Stimulated activated effector memory CD8-positive, alpha-beta T cell treated with anti-CD3 and anti-CD28 coated beads, Interleukin-12 subunit alpha, Interleukin-12 subunit beta, amount 100 ng/mL, for 72 hours (primary cell): ENCODE measurements at regions not wholly inside any gene's neighbourhood (a gene's known extent, or its start where the extent isn't known, plus 50 kb on each side); places are given as distances from the start of the nearest gene placed in this dataset.

Experiments used
- ATAC-seq: fragments of 150-1000 bp; cut with Tn5 transposase; 2 replicates; pipeline ENCODE4 v1.10.0; 2021
- DNase-seq, 2 donors: peaks; one replicate each; pipeline ENCODE4 v3.0.0; 2021 to 2022; ENCODE audit warnings: low spot score in 2 of 2
- H3K27ac Mint-ChIP-seq: one replicate; pipeline ENCODE4 v1.8.0; 2022; ENCODE audit warnings: mild to moderate bottlenecking, mixed read lengths
- H3K36me3 Mint-ChIP-seq: one replicate; pipeline ENCODE4 v1.8.0; 2022; ENCODE audit warnings: mild to moderate bottlenecking, mixed read lengths
- H3K4me1 Mint-ChIP-seq: one replicate; pipeline ENCODE4 v1.8.0; 2022; ENCODE audit warnings: mixed read lengths
- H3K4me3 Mint-ChIP-seq: one replicate; pipeline ENCODE4 v1.8.0; 2022; ENCODE audit warnings: mild to moderate bottlenecking, mixed read lengths
- H3K9me3 Mint-ChIP-seq: one replicate; pipeline ENCODE4 v1.8.0; 2022; ENCODE audit warnings: mixed read lengths

- no peaks in the 10 kb centered on the region for H3K36me3 Mint-ChIP-seq
- no peak overlapping the region for H3K27ac Mint-ChIP-seq
- H3K4me3 Mint-ChIP-seq, result no peak overlapping the region
- ATAC-seq, result no peak
- H3K9me3 Mint-ChIP-seq, result no peaks in the 10 kb centered on the region
- no peak for DNase-seq
- no peaks in the 10 kb centered on the region for H3K4me1 Mint-ChIP-seq
Measured at GRCh38 chr10:129094861-129095260, 372.2 kb upstream of the MGMT start.

- DNase-seq, result no peak
- no peak overlapping the region for H3K27ac Mint-ChIP-seq
- no peak overlapping the region for H3K4me3 Mint-ChIP-seq
- no peaks in the 10 kb centered on the region for H3K4me1 Mint-ChIP-seq
- no peaks in the 10 kb centered on the region for H3K9me3 Mint-ChIP-seq
- H3K36me3 Mint-ChIP-seq, result no peaks in the 10 kb centered on the region
- ATAC-seq, result no peak
Measured at GRCh38 chr10:129095680-129096064, 371.4 kb upstream of the MGMT start.

- Mint-ChIP-seq H3K4me1 (no peaks in the 10 kb centered on the region), H3K9me3 (no peaks in the 10 kb centered on the region), H3K27ac (no peak overlapping the region), H3K36me3 (no peaks in the 10 kb centered on the region), H3K4me3 (no peak overlapping the region)
- no peak for DNase-seq
- no peak for ATAC-seq
Measured at GRCh38 chr10:129096065-129096984, 370.7 kb upstream of the MGMT start.

DNA sequence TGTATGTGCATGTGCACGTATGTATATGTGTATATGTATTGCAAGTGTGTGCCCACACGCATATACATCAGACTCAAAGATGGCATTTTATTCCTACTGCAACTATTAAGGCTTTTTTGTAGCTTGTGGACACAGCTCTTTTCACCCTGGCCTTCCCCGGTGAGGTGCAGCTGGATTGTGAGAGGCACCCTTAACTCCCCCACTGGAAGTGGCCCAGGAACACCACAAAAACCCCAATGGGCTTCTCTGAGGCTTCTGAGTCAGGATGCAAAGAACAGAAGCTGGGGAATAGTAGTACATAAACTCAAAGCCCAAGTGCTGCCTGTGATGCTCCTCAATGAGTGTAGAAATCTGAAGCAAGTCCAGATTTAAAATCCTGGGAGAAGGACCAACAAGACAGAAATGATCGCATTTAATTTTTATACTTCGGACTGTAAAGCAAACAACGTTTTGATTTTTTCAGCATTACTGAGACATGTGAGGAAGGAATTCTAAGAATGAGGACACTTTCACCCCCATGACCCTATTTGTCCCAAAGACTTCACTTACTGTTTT is 369.2 kb upstream of the MGMT start:
- no peaks in the 10 kb centered on the region for H3K36me3 Mint-ChIP-seq
- H3K4me1 Mint-ChIP-seq, result no peaks in the 10 kb centered on the region
- no peak for ATAC-seq
- no peak overlapping the region for H3K4me3 Mint-ChIP-seq
- H3K27ac Mint-ChIP-seq, result no peak overlapping the region
- no peaks in the 10 kb centered on the region for H3K9me3 Mint-ChIP-seq
- no peak for DNase-seq

DNA sequence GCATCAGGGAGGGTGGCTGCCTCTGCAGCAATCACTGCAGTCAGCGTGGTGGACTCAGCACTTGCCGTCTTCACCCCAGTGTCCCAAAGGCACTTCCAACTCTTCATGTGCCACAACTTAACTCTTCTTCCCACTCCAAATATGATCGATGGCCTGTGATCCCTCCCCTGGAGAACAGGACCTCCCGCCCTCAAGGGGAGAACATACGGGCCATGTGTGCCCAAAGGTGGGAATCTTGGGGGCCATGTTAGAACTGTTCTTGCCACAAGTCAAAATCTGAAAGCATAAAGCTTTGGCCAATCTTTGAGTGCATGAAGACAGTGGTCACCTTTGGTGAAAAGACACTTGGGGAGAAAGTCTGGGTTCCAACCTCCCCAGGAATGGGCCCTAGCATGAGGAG is 368.5 kb upstream of the MGMT start:
- Mint-ChIP-seq H3K4me1 (no peaks in the 10 kb centered on the region), H3K36me3 (no peaks in the 10 kb centered on the region), H3K4me3 (no peak overlapping the region), H3K9me3 (no peaks in the 10 kb centered on the region), H3K27ac (no peak overlapping the region)
- DNase-seq (no peak), ATAC-seq (no peak)

- no peak for ATAC-seq
- no peak overlapping the region for H3K4me3 Mint-ChIP-seq
- no peaks in the 10 kb centered on the region for H3K36me3 Mint-ChIP-seq
- DNase-seq, result no peak
- H3K9me3 Mint-ChIP-seq, result no peaks in the 10 kb centered on the region
- no peaks in the 10 kb centered on the region for H3K4me1 Mint-ChIP-seq
- no peak overlapping the region for H3K27ac Mint-ChIP-seq
Measured at GRCh38 chr10:129099486-129099885, 367.6 kb upstream of the MGMT start.

DNA sequence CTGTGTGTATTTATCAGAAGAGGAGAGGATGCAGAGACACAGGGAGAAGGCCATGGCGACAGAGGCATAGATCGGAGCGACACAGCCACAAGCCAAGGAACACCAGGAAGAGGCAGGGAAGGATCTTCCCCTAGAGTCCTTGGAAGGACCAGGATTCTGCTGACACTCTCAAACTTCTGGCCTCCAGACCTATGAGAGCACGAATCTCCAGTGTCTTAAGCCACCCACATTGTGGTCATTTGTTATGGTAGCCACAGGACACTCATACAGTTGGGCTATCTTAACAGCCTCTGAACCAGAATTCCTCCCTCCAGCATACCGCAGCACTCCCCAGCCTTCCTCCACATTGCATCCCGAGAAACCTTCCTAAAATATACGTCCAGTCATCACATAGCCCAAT is 367.0 kb upstream of the MGMT start:
- Mint-ChIP-seq H3K9me3 (no peaks in the 10 kb centered on the region), H3K4me1 (no peaks in the 10 kb centered on the region), H3K27ac (no peak overlapping the region), H3K36me3 (no peaks in the 10 kb centered on the region), H3K4me3 (no peak overlapping the region)
- DNase-seq, result no peak
- ATAC-seq, result no peak

GRCh38 chr10:129101232-129101980 is 365.6 kb upstream of the MGMT start:
- Mint-ChIP-seq H3K27ac (no peak overlapping the region), H3K9me3 (no peaks in the 10 kb centered on the region), H3K36me3 (no peaks in the 10 kb centered on the region), H3K4me1 (no peaks in the 10 kb centered on the region), H3K4me3 (no peak overlapping the region)
- ATAC-seq (no peak), DNase-seq (peak in 1 of 2 donors; percentile 35)

GRCh38 chr10:129102906-129103693 is 363.9 kb upstream of the MGMT start:
- no peak overlapping the region for H3K27ac Mint-ChIP-seq
- H3K36me3 Mint-ChIP-seq, result no peaks in the 10 kb centered on the region
- H3K9me3 Mint-ChIP-seq, result peaks cover 3% of the 10 kb centered on the region
- H3K4me3 Mint-ChIP-seq, result no peak overlapping the region
- ATAC-seq (no peak), DNase-seq (no peak)
- H3K4me1 Mint-ChIP-seq, result no peaks in the 10 kb centered on the region

DNA sequence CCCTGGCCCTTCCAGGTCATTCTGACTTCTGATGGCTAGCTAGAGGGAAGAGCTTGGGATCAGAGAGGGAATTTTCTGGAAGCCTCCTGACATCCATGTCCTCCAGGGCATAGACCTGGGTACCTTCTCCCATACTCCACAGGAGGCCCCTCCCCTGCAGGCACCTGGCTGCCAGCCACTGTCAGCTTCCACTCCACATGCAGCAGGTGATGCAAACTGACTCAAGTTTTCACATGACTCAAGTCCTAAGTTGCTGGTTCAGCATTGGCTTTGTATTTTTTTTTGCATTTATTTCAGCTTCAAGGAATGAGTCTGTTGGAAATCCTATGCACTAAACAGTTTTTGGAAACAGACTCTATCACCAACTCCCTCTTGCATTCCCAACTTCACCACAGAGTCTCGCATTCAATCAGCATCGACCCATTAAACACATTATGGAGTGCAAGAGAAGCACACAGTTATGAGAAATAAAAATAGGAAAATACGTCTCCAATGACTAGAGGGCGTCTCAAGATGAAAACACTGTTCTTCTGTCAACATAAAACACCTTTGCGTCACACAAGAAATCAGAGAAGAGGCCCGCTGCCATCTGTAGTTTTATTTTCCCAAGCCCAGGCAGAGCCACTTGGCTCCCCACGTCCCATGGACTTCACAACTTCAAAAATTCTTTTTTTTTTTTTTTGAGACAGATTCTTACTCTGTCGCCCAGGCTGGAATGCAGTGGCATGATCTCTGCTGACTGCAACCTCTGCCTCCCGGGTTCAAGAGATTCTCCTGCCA is 362.6 kb upstream of the MGMT start:
- Mint-ChIP-seq H3K27ac (no peak overlapping the region), H3K4me3 (no peak overlapping the region), H3K36me3 (no peaks in the 10 kb centered on the region), H3K4me1 (no peaks in the 10 kb centered on the region), H3K9me3 (peaks cover 3% of the 10 kb centered on the region)
- DNase-seq, result no peak
- no peak for ATAC-seq

GRCh38 chr10:129105266-129105665 is 361.8 kb upstream of the MGMT start:
- ATAC-seq (no peak), DNase-seq (no peak)
- Mint-ChIP-seq H3K4me3 (no peak overlapping the region), H3K27ac (no peak overlapping the region), H3K4me1 (peaks cover 3% of the 10 kb centered on the region), H3K9me3 (peaks cover 5% of the 10 kb centered on the region), H3K36me3 (no peaks in the 10 kb centered on the region)

DNA sequence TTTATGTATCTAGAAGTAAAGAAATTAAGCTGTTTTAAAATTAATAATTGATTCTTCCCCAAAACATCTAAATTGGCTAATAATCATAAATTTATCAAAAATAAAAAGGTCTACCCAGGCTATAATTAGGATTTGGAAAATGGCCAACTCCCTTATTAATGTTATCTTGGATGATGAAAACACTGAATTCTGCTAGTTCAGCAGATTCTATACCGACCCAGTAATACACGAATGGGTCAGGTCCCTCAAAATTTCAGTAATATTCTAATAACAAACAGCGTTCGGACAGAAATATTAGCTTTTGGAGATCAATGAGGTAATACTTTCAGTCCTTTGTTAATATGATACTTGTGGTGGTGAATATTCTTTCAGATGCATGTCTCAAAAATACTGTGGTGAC is 360.7 kb upstream of the MGMT start:
- Mint-ChIP-seq H3K4me1 (peaks cover 5% of the 10 kb centered on the region), H3K27ac (no peak overlapping the region), H3K36me3 (no peaks in the 10 kb centered on the region), H3K9me3 (peaks cover 6% of the 10 kb centered on the region), H3K4me3 (no peak overlapping the region)
- no peak for DNase-seq
- no peak for ATAC-seq

GRCh38 chr10:129107525-129107924 is 359.5 kb upstream of the MGMT start:
- DNase-seq, result no peak
- Mint-ChIP-seq H3K36me3 (no peaks in the 10 kb centered on the region), H3K4me1 (peaks cover 5% of the 10 kb centered on the region), H3K4me3 (no peak overlapping the region), H3K27ac (no peak overlapping the region), H3K9me3 (peaks cover 6% of the 10 kb centered on the region)
- ATAC-seq, result no peak

GRCh38 chr10:129108378-129108777 is 358.7 kb upstream of the MGMT start:
- no peak for DNase-seq
- Mint-ChIP-seq H3K27ac (no peak overlapping the region), H3K4me3 (no peak overlapping the region), H3K36me3 (no peaks in the 10 kb centered on the region), H3K4me1 (peaks cover 5% of the 10 kb centered on the region), H3K9me3 (peaks cover 6% of the 10 kb centered on the region)
- no peak for ATAC-seq
